Mesendoderm (in vitro differentiated cells): ENCODE measurements at regions not wholly inside any gene's neighbourhood (a gene's known extent, or its start where the extent isn't known, plus 50 kb on each side); places are given as distances from the start of the nearest gene placed in this dataset.

ENCODE experiments used
- DNase-seq: peaks from one replicate; pipeline ENCODE4 v3.0.0; 2013
- H2AK5ac ChIP-seq: 2 replicates; pipeline ENCODE4 v1.6.1; 2013; ENCODE audit warnings: low read length, inconsistent platforms
- H2BK120ac ChIP-seq: 2 replicates; pipeline ENCODE4 v1.6.1; 2013; ENCODE audit warnings: low read depth, mild to moderate bottlenecking, low read length, moderate library complexity, mixed read lengths
- H2BK15ac ChIP-seq: replicated peaks from 2 replicates; pipeline ENCODE4 v1.6.1; 2013; ENCODE audit warnings: low read depth, mild to moderate bottlenecking, moderate library complexity
- H2BK5ac ChIP-seq: 2 replicates; pipeline ENCODE4 v1.6.1; 2013; ENCODE audit warnings: low read length, inconsistent platforms
- H3K18ac ChIP-seq: 2 replicates; pipeline ENCODE4 v1.6.1; 2013; ENCODE audit warnings: mild to moderate bottlenecking, low read length, mixed read lengths
- H3K23ac ChIP-seq: one replicate; pipeline ENCODE4 v1.6.1; 2013; ENCODE audit warnings: low read length
- H3K27ac ChIP-seq: 2 replicates; pipeline ENCODE4 v1.5.1; 2013; ENCODE audit warnings: low read depth, mild to moderate bottlenecking, inconsistent platforms, low read length, moderate library complexity
- H3K27me3 ChIP-seq: 2 replicates; pipeline ENCODE4 v1.6.1; 2013; ENCODE audit warnings: low read length, control low read depth, mild to moderate bottlenecking, inconsistent platforms; ENCODE audit not compliant: insufficient read depth, poor library complexity
- H3K36me3 ChIP-seq: 2 replicates; pipeline ENCODE4 v1.6.1; 2013; ENCODE audit warnings: low read length, inconsistent platforms; ENCODE audit not compliant: control insufficient read depth, insufficient read depth
- H3K4ac ChIP-seq: one replicate; pipeline ENCODE4 v1.6.1; 2013; ENCODE audit warnings: low read depth, mild to moderate bottlenecking, low read length, moderate library complexity
- H3K4me1 ChIP-seq: 2 replicates; pipeline ENCODE4 v1.6.1; 2013; ENCODE audit warnings: low read depth, low read length, inconsistent platforms; ENCODE audit not compliant: control insufficient read depth
- H3K4me2 ChIP-seq: 2 replicates; pipeline ENCODE4 v1.6.1; 2013; ENCODE audit warnings: low read length
- H3K4me3 ChIP-seq: 2 replicates; pipeline ENCODE4 v1.5.1; 2013; ENCODE audit warnings: mild to moderate bottlenecking, low read length
- H3K56ac ChIP-seq: one replicate; pipeline ENCODE4 v1.6.1; 2013; ENCODE audit warnings: low read length
- H3K79me1 ChIP-seq: 2 replicates; pipeline ENCODE4 v1.6.1; 2013; ENCODE audit warnings: low read length, inconsistent platforms
- H3K79me2 ChIP-seq: 2 replicates; pipeline ENCODE4 v1.6.1; 2013; ENCODE audit warnings: mild to moderate bottlenecking, low read length; ENCODE audit not compliant: control insufficient read depth, insufficient read depth
- H3K9ac ChIP-seq: 2 replicates; pipeline ENCODE4 v1.6.1; 2013; ENCODE audit warnings: low read length, inconsistent platforms
- H4K5ac ChIP-seq: one replicate; pipeline ENCODE4 v1.6.1; 2013; ENCODE audit warnings: low read length
- H4K8ac ChIP-seq: one replicate; pipeline ENCODE4 v1.6.1; 2013; ENCODE audit warnings: low read depth, mild to moderate bottlenecking, control low read depth, low read length, moderate library complexity
- WGBS: extraction: QIAGEN DNeasy Blood & Tissue Kit; methylation state at CpG from one replicate; pipeline ENCODE4 v1.1.7; 2013; ENCODE audit warnings: low lambda C conversion rate, missing lambda C conversion rate; ENCODE audit not compliant: insufficient coverage; ENCODE audit errors: extremely low coverage; 5-methylcytosine and 5-hydroxymethylcytosine counted together

DNA sequence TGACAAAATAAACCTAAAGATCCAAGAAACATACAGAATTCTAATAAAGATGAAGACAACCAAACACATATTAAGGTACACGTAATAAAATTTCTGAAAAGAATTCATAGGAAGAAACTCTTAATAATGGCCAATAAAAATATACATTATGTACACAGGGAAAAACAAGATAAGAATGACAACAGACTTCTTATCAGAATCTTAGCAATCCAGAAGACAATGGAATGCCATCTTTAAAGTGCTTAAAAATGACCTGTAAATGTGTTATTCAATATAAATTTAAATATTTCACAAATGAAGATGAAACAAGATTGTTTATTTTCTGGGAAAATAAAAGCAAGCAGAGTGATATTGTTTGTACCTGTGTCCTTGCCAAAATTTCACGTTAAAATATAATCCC lies 530.4 kb upstream of the PTBP2 start:
- WGBS: no CpG with 5 or more reads among the region's 2 CpGs
- H2AK5ac ChIP-seq: no peak overlapping the region

DNA sequence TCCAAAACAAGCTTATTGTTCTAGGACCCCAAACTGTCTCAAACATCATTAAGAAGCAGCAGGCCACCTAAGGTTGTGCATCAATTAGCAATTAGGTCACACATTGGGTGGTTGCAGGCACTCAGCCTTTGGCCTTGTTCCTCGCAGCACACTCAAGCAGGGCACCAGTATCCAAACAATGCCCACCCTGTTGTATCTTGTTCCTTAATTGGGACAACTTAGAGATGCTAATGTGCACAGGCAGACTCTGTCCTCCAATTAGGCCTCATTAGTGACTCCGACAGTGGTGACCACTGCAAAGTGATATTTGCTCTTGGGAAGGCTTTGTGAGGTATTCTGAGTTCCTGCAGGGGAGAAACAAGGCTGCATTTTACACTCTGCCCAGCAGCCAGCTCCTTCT lies 515.1 kb upstream of the PTBP2 start:
- DNase-seq: peak; percentile 27
- no peak overlapping the region for H3K9ac ChIP-seq
- no peak overlapping the region for H4K8ac ChIP-seq
- no peak overlapping the region for H2AK5ac ChIP-seq
- H3K36me3 ChIP-seq: no peaks in the 10 kb centered on the region
- no peaks in the 10 kb centered on the region for H3K79me1 ChIP-seq
- H3K4me2 ChIP-seq: no peak overlapping the region
- no peaks in the 10 kb centered on the region for H3K27me3 ChIP-seq
- H2BK5ac ChIP-seq: no peak overlapping the region
- WGBS: no CpG with 5 or more reads among the region's 2 CpGs
- H3K23ac ChIP-seq: no peak overlapping the region
- no peak overlapping the region for H3K4me3 ChIP-seq
- no peak overlapping the region for H3K56ac ChIP-seq
- no peak overlapping the region for H3K4ac ChIP-seq
- no peak overlapping the region for H2BK120ac ChIP-seq
- H3K79me2 ChIP-seq: no peaks in the 10 kb centered on the region
- no peak overlapping the region for H4K5ac ChIP-seq
- no peak overlapping the region for H3K27ac ChIP-seq
- H2BK15ac ChIP-seq: no peak overlapping the region
- H3K4me1 ChIP-seq: peaks cover under 1% of the 10 kb centered on the region
- H3K18ac ChIP-seq: no peak overlapping the region

More for the DNA sequence above, 530.4 kb upstream of the PTBP2 start:
- Histone ChIP-seq H3K4me2 (no peak overlapping the region), H3K27me3 (no peaks in the 10 kb centered on the region), H3K79me2 (no peaks in the 10 kb centered on the region), H3K36me3 (no peaks in the 10 kb centered on the region), H3K9ac (no peak overlapping the region), H3K4ac (no peak overlapping the region), H2BK120ac (no peak overlapping the region), H3K23ac (no peak overlapping the region), H2BK15ac (no peak overlapping the region), H3K18ac (no peak overlapping the region), H3K4me1 (no peaks in the 10 kb centered on the region), H3K27ac (no peak overlapping the region), H2BK5ac (no peak overlapping the region), H3K56ac (no peak overlapping the region), H3K4me3 (no peak overlapping the region), H4K8ac (no peak overlapping the region), H3K79me1 (no peaks in the 10 kb centered on the region), H4K5ac (no peak overlapping the region)
- DNase-seq: no peak

DNA sequence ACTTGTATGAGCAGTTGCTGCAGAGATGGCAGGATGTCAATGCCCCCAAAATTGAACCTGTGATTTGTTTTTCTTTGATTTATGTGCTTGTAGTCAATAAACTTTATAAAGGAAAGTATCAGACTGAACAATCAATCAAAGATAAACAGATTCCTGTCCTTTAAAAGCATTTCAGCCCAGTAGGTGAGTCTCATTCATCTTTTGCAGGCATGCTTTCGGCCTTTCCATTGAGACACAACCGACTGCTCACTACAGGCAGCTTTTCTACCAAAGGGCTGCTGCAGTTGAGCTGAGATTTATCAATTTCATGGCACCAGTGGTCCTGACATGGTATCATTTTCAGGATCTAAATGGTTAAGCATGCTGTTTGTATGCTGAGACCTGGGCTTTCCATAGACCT lies 513.6 kb upstream of the PTBP2 start:
- H3K36me3 ChIP-seq: no peaks in the 10 kb centered on the region
- H3K9ac ChIP-seq: no peak overlapping the region
- H3K4me3 ChIP-seq: no peak overlapping the region
- no peaks in the 10 kb centered on the region for H3K79me1 ChIP-seq
- no peak overlapping the region for H3K4ac ChIP-seq
- no peaks in the 10 kb centered on the region for H3K27me3 ChIP-seq
- no peak overlapping the region for H2AK5ac ChIP-seq
- H3K79me2 ChIP-seq: no peaks in the 10 kb centered on the region
- H2BK120ac ChIP-seq: no peak overlapping the region
- no peak overlapping the region for H3K4me2 ChIP-seq
- H3K18ac ChIP-seq: no peak overlapping the region
- no peak overlapping the region for H3K56ac ChIP-seq
- H2BK5ac ChIP-seq: no peak overlapping the region
- no peak overlapping the region for H4K8ac ChIP-seq
- no peak overlapping the region for H2BK15ac ChIP-seq
- DNase-seq: no peak
- peaks cover 5% of the 10 kb centered on the region for H3K4me1 ChIP-seq
- no peak overlapping the region for H4K5ac ChIP-seq
- H3K23ac ChIP-seq: no peak overlapping the region
- no peak overlapping the region for H3K27ac ChIP-seq
- no CpG with 5 or more reads among the region's 2 CpGs for WGBS

DNA sequence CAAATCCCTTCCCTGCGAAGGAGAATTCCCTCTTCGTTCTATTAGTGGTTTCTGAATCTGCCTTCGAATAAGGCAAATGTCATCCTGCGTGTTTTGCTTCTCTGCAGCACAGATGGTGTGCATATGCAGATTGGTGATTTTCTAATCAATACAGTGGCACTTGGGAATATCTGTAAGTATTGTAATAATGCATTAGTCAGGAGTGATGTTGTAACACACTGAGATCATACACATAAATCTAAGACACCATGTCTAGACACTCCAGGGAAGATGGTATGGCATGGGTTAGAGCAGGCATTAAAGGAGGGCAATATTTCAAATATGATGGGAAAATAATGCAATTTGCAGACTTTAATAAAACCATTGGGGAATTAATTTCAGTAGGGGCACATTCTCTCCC lies 513.2 kb upstream of the PTBP2 start:
- Histone ChIP-seq H3K79me1 (no peaks in the 10 kb centered on the region), H2BK15ac (no peak overlapping the region), H3K79me2 (no peaks in the 10 kb centered on the region), H3K23ac (no peak overlapping the region), H2BK5ac (no peak overlapping the region), H4K8ac (no peak overlapping the region), H3K27me3 (no peaks in the 10 kb centered on the region), H3K27ac (no peak overlapping the region), H2BK120ac (no peak overlapping the region), H3K36me3 (no peaks in the 10 kb centered on the region), H3K9ac (no peak overlapping the region), H2AK5ac (no peak overlapping the region), H3K56ac (no peak overlapping the region), H3K4ac (no peak overlapping the region), H3K18ac (no peak overlapping the region), H3K4me2 (no peak overlapping the region), H4K5ac (no peak overlapping the region), H3K4me1 (peaks cover 5% of the 10 kb centered on the region), H3K4me3 (no peak overlapping the region)
- WGBS: no CpG with 5 or more reads among the region's 4 CpGs
- DNase-seq: no peak

DNA sequence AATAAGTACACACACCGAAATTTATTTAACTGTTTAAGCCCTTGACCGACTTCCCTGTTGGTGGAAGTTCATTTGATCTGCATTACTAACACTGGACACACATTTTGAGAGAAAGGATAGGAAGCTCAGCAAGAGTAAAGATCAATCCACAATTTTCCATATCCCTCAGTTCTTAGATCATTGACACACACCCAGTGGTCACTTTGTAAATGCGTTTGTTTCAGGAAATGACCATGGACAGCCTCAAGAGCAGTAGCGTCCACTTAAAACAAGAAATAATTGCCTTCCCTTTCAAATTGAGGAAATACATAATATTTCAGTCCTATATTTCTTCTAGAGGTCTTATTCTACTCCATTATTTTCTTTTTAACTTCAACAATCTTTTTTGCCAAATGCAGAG lies 511.5 kb upstream of the PTBP2 start:
- H2BK5ac ChIP-seq: no peak overlapping the region
- no peak overlapping the region for H2AK5ac ChIP-seq
- H3K23ac ChIP-seq: no peak overlapping the region
- no peaks in the 10 kb centered on the region for H3K27me3 ChIP-seq
- peaks cover 5% of the 10 kb centered on the region for H3K4me1 ChIP-seq
- no peak overlapping the region for H3K18ac ChIP-seq
- H3K27ac ChIP-seq: no peak overlapping the region
- no CpG with 5 or more reads among the region's 4 CpGs for WGBS
- H2BK15ac ChIP-seq: no peak overlapping the region
- H4K8ac ChIP-seq: no peak overlapping the region
- no peaks in the 10 kb centered on the region for H3K36me3 ChIP-seq
- H3K79me2 ChIP-seq: no peaks in the 10 kb centered on the region
- H3K4ac ChIP-seq: no peak overlapping the region
- H2BK120ac ChIP-seq: no peak overlapping the region
- H3K56ac ChIP-seq: no peak overlapping the region
- DNase-seq: no peak
- H3K79me1 ChIP-seq: no peaks in the 10 kb centered on the region
- no peak overlapping the region for H4K5ac ChIP-seq
- H3K9ac ChIP-seq: no peak overlapping the region
- no peak overlapping the region for H3K4me2 ChIP-seq
- no peak overlapping the region for H3K4me3 ChIP-seq

DNA sequence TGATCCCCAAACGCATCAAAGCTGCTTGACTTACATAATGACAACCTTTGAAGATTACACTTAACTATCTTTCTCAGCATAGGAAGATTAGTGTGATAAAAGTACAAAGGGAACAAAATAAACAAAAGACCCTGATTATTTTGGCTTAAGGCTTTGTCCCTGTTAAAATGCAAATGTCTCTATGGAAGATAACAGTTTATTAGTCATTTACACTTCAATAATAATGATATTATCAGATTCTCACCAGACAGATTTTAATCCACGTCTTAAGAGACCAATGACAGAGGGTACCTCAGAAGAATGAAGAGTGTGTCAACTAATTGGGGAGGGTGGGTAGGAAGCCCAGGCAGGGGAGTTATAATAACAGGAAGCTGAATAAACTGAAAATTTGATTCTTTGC lies 510.4 kb upstream of the PTBP2 start:
- DNase-seq: peak; percentile 60
- Histone ChIP-seq H3K4ac (no peak overlapping the region), H3K9ac (no peak overlapping the region), H3K18ac (no peak overlapping the region), H3K27me3 (no peaks in the 10 kb centered on the region), H3K4me2 (no peak overlapping the region), H2BK120ac (no peak overlapping the region), H3K4me3 (no peak overlapping the region), H2BK5ac (no peak overlapping the region), H3K56ac (no peak overlapping the region), H3K79me1 (no peaks in the 10 kb centered on the region), H4K5ac (no peak overlapping the region), H2BK15ac (no peak overlapping the region), H3K36me3 (no peaks in the 10 kb centered on the region), H4K8ac (no peak overlapping the region), H3K4me1 (peaks cover 5% of the 10 kb centered on the region), H3K79me2 (no peaks in the 10 kb centered on the region), H2AK5ac (no peak overlapping the region), H3K27ac (no peak overlapping the region), H3K23ac (no peak overlapping the region)
- no CpG with 5 or more reads among the region's 2 CpGs for WGBS
